ENCODE measurements at regions not wholly inside any gene's neighbourhood (a gene's known extent, or its start where the extent isn't known, plus 50 kb on each side); places are given as distances from the start of the nearest gene placed in this dataset.

- BruUV-seq (replicated peaks): no TSS peak
- TF ChIP-seq JUND (IDR thresholded peaks at IDR 0.05) (no peak), FOSL1 (IDR thresholded peaks at IDR 0.05; ENCODE audit: low read depth) (no peak), MAX (IDR thresholded peaks at IDR 0.05) (no peak), EGR1 (IDR thresholded peaks at IDR 0.05; ENCODE audit: low read depth) (no peak), POLR2A (IDR thresholded peaks at IDR 0.05; ENCODE audit: borderline replicate concordance, extremely low read depth, insufficient read depth, insufficient read length) (no peak), EZH2phosphoT487 (IDR thresholded peaks at IDR 0.05; ENCODE audit: borderline replicate concordance) (no peak), POLR2AphosphoS5 (IDR thresholded peaks at IDR 0.05; ENCODE audit: low read depth, low read length) (no peak), ZNF274 (IDR thresholded peaks at IDR 0.05; ENCODE audit: low read depth, low read length) (no peak), ZBTB33 (IDR thresholded peaks at IDR 0.05; ENCODE audit: extremely low read depth, insufficient replicate concordance, low read length) (no peak), ATF3 (IDR thresholded peaks at IDR 0.05) (no peak), CBX3 (IDR thresholded peaks at IDR 0.05; ENCODE audit: low read depth) (no peak), SRF (IDR thresholded peaks at IDR 0.05; ENCODE audit: low read depth) (no peak), SIN3A (IDR thresholded peaks at IDR 0.05; ENCODE audit: low read depth) (no peak), REST (IDR thresholded peaks at IDR 0.05; ENCODE audit: low read depth) (no peak), SP1 (IDR thresholded peaks at IDR 0.05; ENCODE audit: low read depth) (no peak), EZH2 (IDR thresholded peaks at IDR 0.05) (no peak), RAD21 (IDR thresholded peaks at IDR 0.05; ENCODE audit: low read depth) (no peak)
- H2AFZ ChIP-seq (ENCODE audit: low read depth, low read length, poor library complexity, severe bottlenecking): no peak overlapping the region
- no peaks in the 10 kb centered on the region for H4K20me1 ChIP-seq (ENCODE audit: insufficient read depth)
- H3K4me2 ChIP-seq (ENCODE audit: low read length): no peak overlapping the region
- DNase-seq (ENCODE audit: low read depth, low spot score) (no peak), ATAC-seq (no peak)
- no peak overlapping the region for H3K9ac ChIP-seq (ENCODE audit: low read length)
- no peaks in the 10 kb centered on the region for H3K79me2 ChIP-seq (ENCODE audit: insufficient read depth, low read length)
- no peaks in the 10 kb centered on the region for H3K4me1 ChIP-seq (ENCODE audit: control insufficient read depth in 1 of 2, insufficient read depth in 2 of 2, low read length in 2 of 2)
- intact Hi-C loops (cut with micrococcal nuclease): no loop called here
- H3K9me2 ChIP-seq (ENCODE audit: insufficient read depth): no peaks in the 10 kb centered on the region
- H3K27ac ChIP-seq (ENCODE audit: low read depth, low read length): no peak overlapping the region
- RAD21 ChIA-PET (ENCODE audit: low non-redundant PET in 1 of 2, low total read pairs in 2 of 2, uncharacterized antibody in 2 of 2, unreplicated experiment in 2 of 2): no interaction called here
- no peaks in the 10 kb centered on the region for H3K36me3 ChIP-seq (ENCODE audit: control insufficient read depth in 1 of 2, insufficient read depth in 2 of 2, low read length in 2 of 2)
- POLR2A ChIA-PET: no interaction called here
- H3K27me3 ChIP-seq (ENCODE audit: insufficient read depth, low read length): peaks cover 9% of the 10 kb centered on the region
- CTCF ChIA-PET: no interaction called here
- H3K9me3 ChIP-seq (ENCODE audit: control insufficient read depth in 1 of 2, insufficient read depth in 1 of 2, low read depth in 1 of 2, low read length in 2 of 2): no peaks in the 10 kb centered on the region
- H3K4me3 ChIP-seq (replicated peaks in 1 of 2; ENCODE audit: low read depth in 1 of 2, low read length in 2 of 2): no peak overlapping the region
These were observed 412.5 kb downstream of the LRATD1 start for GRCh38 chr2:15045054-15045453.
